BJ (cell line): ENCODE measurements at regions not wholly inside any gene's neighbourhood (a gene's known extent, or its start where the extent isn't known, plus 50 kb on each side); places are given as distances from the start of the nearest gene placed in this dataset.
"Not testable (repeated sequence)": the region's sequence is repeated elsewhere in the genome, so short reads cannot be mapped to it uniquely, and the experiment has no call there.

Experiments
- CTCF ChIA-PET: fragments of 350-600 bp; formaldehyde crosslinking; extraction: SDS; loops from one replicate; lab custom pipeline; 2021; ENCODE audit warnings: antibody characterized with exemption, inconsistent platforms; lab: Yijun Ruan, JAX
- POLR2A ChIA-PET: fragments of 300-600 bp; sonication (Branson Sonifier 250); formaldehyde crosslinking; extraction: SDS; loops from one replicate; lab custom pipeline; 2021; ENCODE audit warnings: antibody characterized with exemption; lab: Charles Lee
- DNase-seq: peaks from one replicate; pipeline ENCODE4 v3.0.0-alpha.2; 2011; ENCODE audit warnings: low read depth
- H3K27me3 ChIP-seq: 2 replicates; pipeline ENCODE4 v1.6.0; 2011; ENCODE audit warnings: low read length; ENCODE audit not compliant: control insufficient read depth, insufficient read depth
- H3K36me3 ChIP-seq: 2 replicates; pipeline ENCODE4 v1.5.1; 2011; ENCODE audit warnings: low read length; ENCODE audit not compliant: control insufficient read depth, insufficient read depth
- H3K4me3 ChIP-seq: 2 replicates; pipeline ENCODE4 v1.5.1; 2011; ENCODE audit warnings: low read depth, mild to moderate bottlenecking, control low read depth, low read length
- TF ChIP-seq, protein P1 (sequence below): IDR thresholded peaks from 2 replicates; pipeline ENCODE4 v1.5.1; 2011; ENCODE audit warnings: low read depth, mild to moderate bottlenecking, control low read depth, inconsistent platforms, low read length, moderate library complexity; ENCODE audit not compliant: insufficient read depth

GRCh38 chr1:104029456-104029970 is 279.8 kb downstream of the AMY1C start:
- H3K36me3 ChIP-seq: no peaks in the 10 kb centered on the region
- no peaks in the 10 kb centered on the region for H3K27me3 ChIP-seq
- H3K4me3 ChIP-seq: no peak overlapping the region
- ChIA-PET POLR2A (no interaction called here), CTCF (no interaction called here)
- TF ChIP-seq, protein P1, sequence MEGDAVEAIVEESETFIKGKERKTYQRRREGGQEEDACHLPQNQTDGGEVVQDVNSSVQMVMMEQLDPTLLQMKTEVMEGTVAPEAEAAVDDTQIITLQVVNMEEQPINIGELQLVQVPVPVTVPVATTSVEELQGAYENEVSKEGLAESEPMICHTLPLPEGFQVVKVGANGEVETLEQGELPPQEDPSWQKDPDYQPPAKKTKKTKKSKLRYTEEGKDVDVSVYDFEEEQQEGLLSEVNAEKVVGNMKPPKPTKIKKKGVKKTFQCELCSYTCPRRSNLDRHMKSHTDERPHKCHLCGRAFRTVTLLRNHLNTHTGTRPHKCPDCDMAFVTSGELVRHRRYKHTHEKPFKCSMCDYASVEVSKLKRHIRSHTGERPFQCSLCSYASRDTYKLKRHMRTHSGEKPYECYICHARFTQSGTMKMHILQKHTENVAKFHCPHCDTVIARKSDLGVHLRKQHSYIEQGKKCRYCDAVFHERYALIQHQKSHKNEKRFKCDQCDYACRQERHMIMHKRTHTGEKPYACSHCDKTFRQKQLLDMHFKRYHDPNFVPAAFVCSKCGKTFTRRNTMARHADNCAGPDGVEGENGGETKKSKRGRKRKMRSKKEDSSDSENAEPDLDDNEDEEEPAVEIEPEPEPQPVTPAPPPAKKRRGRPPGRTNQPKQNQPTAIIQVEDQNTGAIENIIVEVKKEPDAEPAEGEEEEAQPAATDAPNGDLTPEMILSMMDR: no peak
- DNase-seq: no peak

GRCh38 chr1:104056786-104057185 is 307.1 kb downstream of the AMY1C start:
- ChIA-PET CTCF (no interaction called here), POLR2A (no interaction called here)
- Histone ChIP-seq H3K36me3 (no peaks in the 10 kb centered on the region), H3K27me3 (no peaks in the 10 kb centered on the region), H3K4me3 (no peak overlapping the region)
- TF ChIP-seq, protein P1: no peak
- DNase-seq: no peak

DNA sequence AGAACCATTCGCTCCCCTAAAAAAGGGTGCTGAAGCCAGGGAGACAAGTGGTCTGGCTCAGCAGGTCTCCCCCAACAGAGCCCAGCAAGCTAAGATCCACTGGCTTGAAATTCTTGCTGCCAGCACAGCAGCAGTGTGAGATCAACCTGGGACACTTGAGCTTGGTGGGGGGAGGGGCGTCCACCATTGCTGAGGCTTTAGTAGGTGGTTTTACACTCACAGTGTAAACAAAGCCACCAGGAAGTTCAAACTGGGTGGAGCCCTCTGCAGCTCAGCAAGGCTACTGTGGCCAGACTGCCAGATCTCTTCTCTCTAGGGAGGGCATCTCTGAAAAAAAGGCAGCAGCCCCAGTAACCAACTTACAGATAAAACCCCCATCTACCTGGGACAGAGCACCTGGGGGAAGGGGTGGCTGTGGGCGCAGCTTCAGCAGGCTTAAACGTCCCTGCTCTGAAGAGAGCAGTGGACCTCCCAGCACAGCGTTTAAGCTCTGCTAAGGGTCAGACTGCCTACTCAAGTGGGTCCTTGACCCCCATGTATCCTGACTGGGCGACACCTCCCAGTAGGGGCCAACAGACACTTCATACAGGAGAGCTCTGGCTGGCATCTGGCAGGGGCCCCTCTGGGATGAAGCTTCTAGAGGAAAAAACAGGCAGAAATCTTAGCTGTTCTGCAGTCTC is 307.7 kb downstream of the AMY1C start:
- H3K27me3 ChIP-seq, H3K4me3 ChIP-seq, DNase-seq, CTCF ChIA-PET, H3K36me3 ChIP-seq, POLR2A ChIA-PET: not testable (repeated sequence)

GRCh38 chr1:104061637-104062036 is 311.9 kb downstream of the AMY1C start:
- H3K36me3 ChIP-seq, CTCF ChIA-PET, H3K27me3 ChIP-seq, POLR2A ChIA-PET, DNase-seq, H3K4me3 ChIP-seq: not testable (repeated sequence)

- ChIA-PET CTCF (no interaction called here), POLR2A (no interaction called here)
- H3K27me3 ChIP-seq: no peaks in the 10 kb centered on the region
- H3K36me3 ChIP-seq: no peaks in the 10 kb centered on the region
- DNase-seq: no peak
- no peak overlapping the region for H3K4me3 ChIP-seq
- TF ChIP-seq, protein P1: no peak
Observed at GRCh38 chr1:104064399-104064798, 314.7 kb downstream of the AMY1C start.

DNA sequence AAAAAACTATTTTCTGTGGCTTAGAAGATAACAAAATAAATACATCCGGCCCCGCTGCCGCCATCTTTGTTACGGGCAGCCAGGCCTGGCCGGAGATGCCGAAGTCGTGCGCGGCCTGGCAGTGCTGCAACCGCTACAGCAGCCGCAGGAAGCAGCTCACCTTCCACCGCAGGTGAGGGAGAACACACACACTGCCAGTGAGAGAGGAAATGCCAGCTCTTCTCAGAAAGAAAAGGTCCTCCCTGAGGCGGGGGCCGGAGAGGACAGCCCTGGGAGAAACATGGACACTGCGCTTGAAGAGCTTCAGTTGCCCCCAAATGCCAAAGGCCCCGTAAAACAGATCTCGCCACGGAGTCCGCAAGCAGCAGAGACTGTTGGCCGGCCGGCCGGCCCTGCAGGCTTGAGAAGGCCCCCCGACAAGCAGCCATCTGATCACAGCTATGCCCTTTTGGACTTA is 323.2 kb downstream of the AMY1C start:
- Histone ChIP-seq H3K36me3 (no peaks in the 10 kb centered on the region), H3K4me3 (no peak overlapping the region), H3K27me3 (no peaks in the 10 kb centered on the region)
- TF ChIP-seq, protein P1: no peak
- DNase-seq: no peak
- POLR2A ChIA-PET: no interaction called here
- CTCF ChIA-PET: no interaction called here
